ENCODE measurements at regions not wholly inside any gene's neighbourhood (a gene's known extent, or its start where the extent isn't known, plus 50 kb on each side); places are given as distances from the start of the nearest gene placed in this dataset.

GRCh38 chr10:83663918-83664317, 475.4 kb upstream of the GHITM start:
- DNase-seq (ENCODE audit: low spot score in 2 of 2) (no peak), ATAC-seq (no peak)
- peaks cover 0 to 4% of the 10 kb centered on the region in 2 donors for H3K9me3 Mint-ChIP-seq
- no peak overlapping the region for H3K27ac Mint-ChIP-seq
- H3K36me3 Mint-ChIP-seq, result no peaks in the 10 kb centered on the region

GRCh38 chr10:83666762-83667161, 472.5 kb upstream of the GHITM start:
- no peak overlapping the region for H3K27ac Mint-ChIP-seq
- H3K9me3 Mint-ChIP-seq, result peaks cover 0 to 8% of the 10 kb centered on the region in 2 donors
- no peaks in the 10 kb centered on the region for H3K36me3 Mint-ChIP-seq
- ATAC-seq (no peak), DNase-seq (ENCODE audit: low spot score in 2 of 2) (no peak)

GRCh38 chr10:83667594-83667993, 471.7 kb upstream of the GHITM start:
- DNase-seq (ENCODE audit: low spot score in 2 of 2) (no peak), ATAC-seq (no peak)
- Mint-ChIP-seq H3K36me3 (no peaks in the 10 kb centered on the region), H3K9me3 (peaks cover 0 to 8% of the 10 kb centered on the region in 2 donors), H3K27ac (no peak overlapping the region)

GRCh38 chr10:83673316-83673715, 466.0 kb upstream of the GHITM start:
- no peak overlapping the region for H3K27ac Mint-ChIP-seq
- DNase-seq (ENCODE audit: low spot score in 2 of 2) (no peak), ATAC-seq (no peak)
- no peaks in the 10 kb centered on the region for H3K36me3 Mint-ChIP-seq
- H3K9me3 Mint-ChIP-seq, result peaks cover 0 to 3% of the 10 kb centered on the region in 2 donors

GRCh38 chr10:83677795-83678194, 461.5 kb upstream of the GHITM start:
- Mint-ChIP-seq H3K9me3 (no peaks in the 10 kb centered on the region), H3K27ac (no peak overlapping the region), H3K36me3 (no peaks in the 10 kb centered on the region)
- no peak for ATAC-seq
- DNase-seq (ENCODE audit: low spot score in 2 of 2), result no peak

- ATAC-seq, result peak in 1 of 2 donors; percentile 43
- no peaks in the 10 kb centered on the region for H3K9me3 Mint-ChIP-seq
- H3K36me3 Mint-ChIP-seq, result no peaks in the 10 kb centered on the region
- DNase-seq (ENCODE audit: low spot score in 2 of 2), result no peak
- no peak overlapping the region for H3K27ac Mint-ChIP-seq
Measured at GRCh38 chr10:83678850-83679249, 460.5 kb upstream of the GHITM start.

- H3K27ac Mint-ChIP-seq, result peak overlapping the region in 1 of 2 donors; percentile 11
Measured at GRCh38 chr10:83680470-83680891, 458.8 kb upstream of the GHITM start.

GRCh38 chr10:83682414-83682813, 456.9 kb upstream of the GHITM start:
- H3K36me3 Mint-ChIP-seq, result no peaks in the 10 kb centered on the region
- no peak overlapping the region for H3K27ac Mint-ChIP-seq
- H3K9me3 Mint-ChIP-seq, result no peaks in the 10 kb centered on the region
- ATAC-seq (no peak), DNase-seq (ENCODE audit: low spot score in 2 of 2) (no peak)

More at GRCh38 chr10:83680470-83680891, 458.8 kb upstream of the GHITM start:
- peak; percentile 83 to 98 for ATAC-seq
- Mint-ChIP-seq H3K36me3 (no peaks in the 10 kb centered on the region), H3K9me3 (no peaks in the 10 kb centered on the region)
- peak in 1 of 2 donors; percentile 20 for DNase-seq (ENCODE audit: low spot score in 2 of 2)

GRCh38 chr10:83685458-83685857, 453.9 kb upstream of the GHITM start:
- H3K27ac Mint-ChIP-seq, result no peak overlapping the region
- H3K36me3 Mint-ChIP-seq, result no peaks in the 10 kb centered on the region
- no peak for DNase-seq (ENCODE audit: low spot score in 2 of 2)
- no peaks in the 10 kb centered on the region for H3K9me3 Mint-ChIP-seq
- ATAC-seq, result no peak

GRCh38 chr10:83691791-83692596, 447.3 kb upstream of the GHITM start:
- H3K27ac Mint-ChIP-seq, result no peak overlapping the region
- DNase-seq (ENCODE audit: low spot score in 2 of 2), result no peak
- ATAC-seq, result no peak
- no peaks in the 10 kb centered on the region for H3K36me3 Mint-ChIP-seq
- peaks cover 6 to 7% of the 10 kb centered on the region in 2 donors for H3K9me3 Mint-ChIP-seq

GRCh38 chr10:83698899-83699298, 440.4 kb upstream of the GHITM start:
- peaks cover 15 to 21% of the 10 kb centered on the region in 2 donors for H3K9me3 Mint-ChIP-seq
- ATAC-seq (no peak), DNase-seq (ENCODE audit: low spot score in 2 of 2) (no peak)
- H3K27ac Mint-ChIP-seq, result no peak overlapping the region
- H3K36me3 Mint-ChIP-seq, result no peaks in the 10 kb centered on the region

GRCh38 chr10:83701799-83702198, 437.5 kb upstream of the GHITM start:
- no peak for ATAC-seq
- H3K9me3 Mint-ChIP-seq, result peaks cover 15 to 25% of the 10 kb centered on the region in 2 donors
- no peak overlapping the region for H3K27ac Mint-ChIP-seq
- DNase-seq (ENCODE audit: low spot score in 2 of 2), result no peak
- no peaks in the 10 kb centered on the region for H3K36me3 Mint-ChIP-seq

GRCh38 chr10:83702731-83703130, 436.6 kb upstream of the GHITM start:
- Mint-ChIP-seq H3K36me3 (no peaks in the 10 kb centered on the region), H3K27ac (no peak overlapping the region), H3K9me3 (peaks cover 19 to 27% of the 10 kb centered on the region in 2 donors)
- DNase-seq (ENCODE audit: low spot score in 2 of 2) (no peak), ATAC-seq (no peak)

GRCh38 chr10:83706120-83706519, 433.2 kb upstream of the GHITM start:
- no peak overlapping the region for H3K27ac Mint-ChIP-seq
- ATAC-seq (no peak), DNase-seq (ENCODE audit: low spot score in 2 of 2) (no peak)
- no peaks in the 10 kb centered on the region for H3K36me3 Mint-ChIP-seq
- H3K9me3 Mint-ChIP-seq, result peaks cover 14 to 16% of the 10 kb centered on the region in 2 donors

GRCh38 chr10:83706952-83707582, 432.2 kb upstream of the GHITM start:
- DNase-seq (ENCODE audit: low spot score in 2 of 2) (no peak), ATAC-seq (no peak)
- Mint-ChIP-seq H3K36me3 (no peaks in the 10 kb centered on the region), H3K9me3 (peaks cover 10 to 16% of the 10 kb centered on the region in 2 donors), H3K27ac (no peak overlapping the region)

- no peaks in the 10 kb centered on the region for H3K36me3 Mint-ChIP-seq
- no peak overlapping the region for H3K27ac Mint-ChIP-seq
- DNase-seq (ENCODE audit: low spot score in 2 of 2) (no peak), ATAC-seq (no peak)
- H3K9me3 Mint-ChIP-seq, result no peaks in the 10 kb centered on the region
Measured at GRCh38 chr10:83713423-83713822, 425.9 kb upstream of the GHITM start.

GRCh38 chr10:83723080-83723479, 416.2 kb upstream of the GHITM start:
- ATAC-seq (no peak), DNase-seq (ENCODE audit: low spot score in 2 of 2) (no peak)
- H3K9me3 Mint-ChIP-seq, result peaks cover 7 to 9% of the 10 kb centered on the region in 2 donors
- H3K27ac Mint-ChIP-seq, result no peak overlapping the region
- no peaks in the 10 kb centered on the region for H3K36me3 Mint-ChIP-seq

Data from activated naive CD4-positive, alpha-beta T cell treated with anti-CD3 and anti-CD28 coated beads, Interleukin-2, amount 50 U/mL, for 72 hours (primary cell).